WERI-Rb-1 (cell line): ENCODE measurements at regions not wholly inside any gene's neighbourhood (a gene's known extent, or its start where the extent isn't known, plus 50 kb on each side); places are given as distances from the start of the nearest gene placed in this dataset.

Experiments used
- DNase-seq: peaks from one replicate; pipeline ENCODE4 v3.0.0-alpha.2; 2020
- H3K27ac ChIP-seq: fragments of 250-450 bp; sonication (Bioruptor Pico); 2 replicates; pipeline ENCODE4 v1.5.1; 2020; ENCODE audit warnings: mild to moderate bottlenecking, moderate library complexity
- H3K27me3 ChIP-seq: fragments of 250-450 bp; sonication (Bioruptor Pico); 2 replicates; pipeline ENCODE4 v1.5.1; 2021; ENCODE audit warnings: mild to moderate bottlenecking, low read depth, moderate library complexity; ENCODE audit not compliant: insufficient read depth, severe bottlenecking
- H3K36me3 ChIP-seq: fragments of 250-450 bp; sonication (Bioruptor Pico); 2 replicates; pipeline ENCODE4 v1.5.1; 2020; ENCODE audit warnings: mild to moderate bottlenecking, moderate library complexity
- H3K4me3 ChIP-seq: 2 replicates; pipeline ENCODE4 v1.5.1; 2011; ENCODE audit warnings: low read depth, mild to moderate bottlenecking, control low read depth, low read length
- H3K9me3 ChIP-seq: fragments of 250-450 bp; sonication (Bioruptor Pico); 2 replicates; pipeline ENCODE4 v1.5.1; 2021; ENCODE audit warnings: mild to moderate bottlenecking, moderate library complexity; ENCODE audit not compliant: severe bottlenecking
- CTCF ChIP-seq: IDR thresholded peaks from 2 replicates; pipeline ENCODE4 v1.5.1; 2011; ENCODE audit warnings: low read depth, mild to moderate bottlenecking, control low read depth, inconsistent platforms, low read length

GRCh38 chr7:155216475-155217272 is 81.0 kb upstream of the INSIG1 start:
- H3K27ac ChIP-seq: no peak overlapping the region
- H3K36me3 ChIP-seq: no peaks in the 10 kb centered on the region
- no peak for DNase-seq
- TF ChIP-seq CTCF: no peak
- H3K4me3 ChIP-seq: no peak overlapping the region
- H3K9me3 ChIP-seq: no peaks in the 10 kb centered on the region
- no peaks in the 10 kb centered on the region for H3K27me3 ChIP-seq

- Histone ChIP-seq H3K36me3 (no peaks in the 10 kb centered on the region), H3K27ac (no peak overlapping the region), H3K9me3 (no peaks in the 10 kb centered on the region), H3K4me3 (no peak overlapping the region), H3K27me3 (no peaks in the 10 kb centered on the region)
- no peak for DNase-seq
- TF ChIP-seq CTCF: no peak
These were observed 80.0 kb upstream of the INSIG1 start for GRCh38 chr7:155217634-155218033.

GRCh38 chr7:155218276-155219153 is 79.2 kb upstream of the INSIG1 start:
- H3K9me3 ChIP-seq: no peaks in the 10 kb centered on the region

GRCh38 chr7:155219154-155219531 is 78.5 kb upstream of the INSIG1 start:
- H3K27me3 ChIP-seq: no peaks in the 10 kb centered on the region
- TF ChIP-seq CTCF: no peak
- no peaks in the 10 kb centered on the region for H3K36me3 ChIP-seq
- H3K4me3 ChIP-seq: no peak overlapping the region
- no peaks in the 10 kb centered on the region for H3K9me3 ChIP-seq
- no peak for DNase-seq
- no peak overlapping the region for H3K27ac ChIP-seq

More at GRCh38 chr7:155218276-155219153, 79.2 kb upstream of the INSIG1 start:
- Histone ChIP-seq H3K27me3 (no peaks in the 10 kb centered on the region), H3K36me3 (no peaks in the 10 kb centered on the region), H3K4me3 (no peak overlapping the region), H3K27ac (no peak overlapping the region)
- TF ChIP-seq CTCF: no peak
- DNase-seq: no peak

- DNase-seq: no peak
- no peak overlapping the region for H3K4me3 ChIP-seq
- no peaks in the 10 kb centered on the region for H3K27me3 ChIP-seq
- H3K27ac ChIP-seq: no peak overlapping the region
- no peak for TF ChIP-seq CTCF
- no peaks in the 10 kb centered on the region for H3K36me3 ChIP-seq
- no peaks in the 10 kb centered on the region for H3K9me3 ChIP-seq
These were observed 77.5 kb upstream of the INSIG1 start for GRCh38 chr7:155219947-155220769.
